Astrocyte (in vitro differentiated cells and primary cell): ENCODE measurements at regions not wholly inside any gene's neighbourhood (a gene's known extent, or its start where the extent isn't known, plus 50 kb on each side); places are given as distances from the start of the nearest gene placed in this dataset.

Experiments
- CTCF ChIP-seq: IDR thresholded peaks from 2 replicates; pipeline ENCODE4 v1.5.1; 2011; ENCODE audit warnings: low read depth, mild to moderate bottlenecking, inconsistent platforms, low read length, moderate library complexity; ENCODE audit not compliant: insufficient read depth
- EZH2 ChIP-seq: IDR thresholded peaks from 2 replicates; pipeline ENCODE4 v1.6.1; 2012; ENCODE audit warnings: mild to moderate bottlenecking, low read length, inconsistent platforms; ENCODE audit not compliant: insufficient read depth

GRCh38 chr7:36080843-36081242, 72.2 kb upstream of the EEPD1 start:
- no peak for TF ChIP-seq CTCF
- no peak for TF ChIP-seq EZH2
